ENCODE measurements at regions not wholly inside any gene's neighbourhood (a gene's known extent, or its start where the extent isn't known, plus 50 kb on each side); places are given as distances from the start of the nearest gene placed in this dataset.

DNA sequence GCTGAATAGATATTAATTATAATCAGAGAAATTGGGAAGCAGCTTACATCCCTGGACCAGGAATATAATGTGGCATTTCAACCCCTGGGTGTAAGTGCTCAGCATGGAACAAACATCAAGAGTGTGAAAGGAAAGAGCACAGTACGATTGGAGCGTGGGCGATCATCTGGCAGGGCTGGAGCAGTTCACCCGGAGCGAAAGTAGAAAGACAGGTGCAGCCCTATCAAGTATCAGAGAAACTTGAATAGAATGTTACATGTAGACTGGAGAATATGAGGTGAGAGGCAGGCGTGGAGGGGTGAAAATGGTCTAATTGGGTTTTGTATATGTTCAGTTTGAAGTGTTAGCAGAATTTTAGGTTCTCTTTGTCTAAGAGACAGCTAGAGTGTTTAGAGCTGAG, 303.0 kb downstream of the MDFIC start:
- Histone ChIP-seq H3K27me3 (ENCODE audit: control insufficient read depth, insufficient read depth, low read length) (no peaks in the 10 kb centered on the region), H3K36me3 (ENCODE audit: control insufficient read depth, insufficient read depth, low read length) (no peaks in the 10 kb centered on the region), H3K4me3 (ENCODE audit: low read depth, low read length) (no peak overlapping the region)
- TF ChIP-seq, protein P1, sequence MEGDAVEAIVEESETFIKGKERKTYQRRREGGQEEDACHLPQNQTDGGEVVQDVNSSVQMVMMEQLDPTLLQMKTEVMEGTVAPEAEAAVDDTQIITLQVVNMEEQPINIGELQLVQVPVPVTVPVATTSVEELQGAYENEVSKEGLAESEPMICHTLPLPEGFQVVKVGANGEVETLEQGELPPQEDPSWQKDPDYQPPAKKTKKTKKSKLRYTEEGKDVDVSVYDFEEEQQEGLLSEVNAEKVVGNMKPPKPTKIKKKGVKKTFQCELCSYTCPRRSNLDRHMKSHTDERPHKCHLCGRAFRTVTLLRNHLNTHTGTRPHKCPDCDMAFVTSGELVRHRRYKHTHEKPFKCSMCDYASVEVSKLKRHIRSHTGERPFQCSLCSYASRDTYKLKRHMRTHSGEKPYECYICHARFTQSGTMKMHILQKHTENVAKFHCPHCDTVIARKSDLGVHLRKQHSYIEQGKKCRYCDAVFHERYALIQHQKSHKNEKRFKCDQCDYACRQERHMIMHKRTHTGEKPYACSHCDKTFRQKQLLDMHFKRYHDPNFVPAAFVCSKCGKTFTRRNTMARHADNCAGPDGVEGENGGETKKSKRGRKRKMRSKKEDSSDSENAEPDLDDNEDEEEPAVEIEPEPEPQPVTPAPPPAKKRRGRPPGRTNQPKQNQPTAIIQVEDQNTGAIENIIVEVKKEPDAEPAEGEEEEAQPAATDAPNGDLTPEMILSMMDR (IDR thresholded peaks at IDR 0.05; ENCODE audit: insufficient read depth, low read length, poor library complexity, severe bottlenecking), result no peak
- DNase-seq (ENCODE audit: low read depth), result no peak

DNA sequence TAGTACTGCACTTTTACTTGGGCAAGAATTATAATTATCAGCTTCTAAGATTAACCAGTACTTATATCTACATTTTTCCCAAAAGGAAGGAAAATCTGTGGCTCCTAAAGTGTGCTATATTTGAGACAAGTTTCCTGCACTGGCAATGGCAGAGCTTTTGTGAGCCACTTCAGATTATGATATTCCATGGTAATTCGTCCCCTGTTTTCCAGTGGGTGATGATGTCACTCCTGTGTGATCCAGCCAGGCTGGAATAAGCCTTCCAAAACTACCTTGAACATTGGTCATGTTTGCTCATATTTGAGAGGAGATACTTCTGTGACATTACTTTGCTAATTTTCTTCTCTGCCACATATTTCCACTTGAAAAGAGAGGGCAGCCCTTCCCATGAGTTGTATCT, 302.1 kb downstream of the MDFIC start:
- H3K4me3 ChIP-seq (ENCODE audit: low read depth, low read length), result no peak overlapping the region
- no peak for DNase-seq (ENCODE audit: low read depth)
- H3K36me3 ChIP-seq (ENCODE audit: control insufficient read depth, insufficient read depth, low read length), result no peaks in the 10 kb centered on the region
- no peaks in the 10 kb centered on the region for H3K27me3 ChIP-seq (ENCODE audit: control insufficient read depth, insufficient read depth, low read length)
- TF ChIP-seq, protein P1 (IDR thresholded peaks at IDR 0.05; ENCODE audit: insufficient read depth, low read length, poor library complexity, severe bottlenecking), result no peak

DNA sequence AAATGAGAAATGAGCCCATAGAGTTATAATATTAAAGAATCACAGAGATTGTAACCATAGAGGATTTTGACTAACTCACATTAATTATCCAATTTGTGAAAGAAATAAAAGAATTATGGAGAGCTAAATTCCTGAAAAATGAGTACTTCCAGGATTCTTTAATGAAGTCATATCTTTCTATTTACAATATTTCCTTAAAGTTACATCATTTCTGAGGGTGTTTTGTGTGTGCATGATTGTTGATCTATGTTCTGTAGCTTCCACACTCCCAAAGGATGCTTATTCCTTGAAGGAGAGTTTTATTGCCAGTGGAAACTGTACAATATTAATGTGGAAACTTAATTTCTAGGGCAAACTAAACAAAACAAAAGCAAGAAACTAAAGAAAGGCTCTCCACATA, 299.6 kb downstream of the MDFIC start:
- no peak overlapping the region for H3K4me3 ChIP-seq (ENCODE audit: low read depth, low read length)
- H3K27me3 ChIP-seq (ENCODE audit: control insufficient read depth, insufficient read depth, low read length), result no peaks in the 10 kb centered on the region
- H3K36me3 ChIP-seq (ENCODE audit: control insufficient read depth, insufficient read depth, low read length), result no peaks in the 10 kb centered on the region
- TF ChIP-seq, protein P1 (IDR thresholded peaks at IDR 0.05; ENCODE audit: insufficient read depth, low read length, poor library complexity, severe bottlenecking), result no peak
- no peak for DNase-seq (ENCODE audit: low read depth)

DNA sequence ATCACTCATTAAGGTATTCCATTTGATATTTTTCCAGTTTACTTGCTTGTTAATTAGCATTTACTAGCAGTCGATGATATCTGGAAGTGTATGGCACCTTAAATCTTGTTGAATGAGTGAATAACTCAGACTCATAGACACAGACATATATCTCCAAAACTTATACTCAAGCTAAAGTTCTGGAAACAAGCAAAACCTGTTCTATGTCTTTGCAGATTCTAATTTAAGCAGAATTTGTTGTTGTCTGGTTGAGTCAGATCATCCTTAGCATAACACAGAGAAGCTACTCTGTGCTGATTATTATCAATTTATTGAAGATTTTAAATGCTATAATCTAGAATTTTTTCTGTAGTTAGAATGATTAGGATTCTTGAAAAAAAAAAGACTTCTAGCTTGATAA, 296.2 kb downstream of the MDFIC start:
- no peak for DNase-seq (ENCODE audit: low read depth)
- TF ChIP-seq, protein P1 (IDR thresholded peaks at IDR 0.05; ENCODE audit: insufficient read depth, low read length, poor library complexity, severe bottlenecking), result no peak
- no peaks in the 10 kb centered on the region for H3K27me3 ChIP-seq (ENCODE audit: control insufficient read depth, insufficient read depth, low read length)
- no peaks in the 10 kb centered on the region for H3K36me3 ChIP-seq (ENCODE audit: control insufficient read depth, insufficient read depth, low read length)
- H3K4me3 ChIP-seq (ENCODE audit: low read depth, low read length), result no peak overlapping the region

DNA sequence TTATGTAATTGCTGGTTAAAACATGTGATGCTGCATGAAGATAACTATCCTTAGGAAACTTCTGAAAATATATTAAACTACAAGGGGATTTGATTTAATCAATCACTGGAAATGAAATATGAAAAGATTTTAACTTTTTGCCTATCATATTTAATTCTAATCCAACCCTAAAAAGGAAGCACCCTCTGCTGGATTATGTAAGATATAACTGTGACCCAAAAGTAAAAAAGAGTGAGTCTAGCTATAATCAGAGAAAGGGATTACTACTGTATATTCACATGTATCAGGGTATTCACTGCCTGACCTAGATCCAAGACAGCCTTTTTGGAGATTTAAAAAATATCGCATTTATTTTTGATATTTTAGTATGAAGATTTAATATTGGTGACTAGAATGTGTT, 295.5 kb downstream of the MDFIC start:
- TF ChIP-seq, protein P1 (IDR thresholded peaks at IDR 0.05; ENCODE audit: insufficient read depth, low read length, poor library complexity, severe bottlenecking), result no peak
- DNase-seq (ENCODE audit: low read depth), result no peak
- H3K4me3 ChIP-seq (ENCODE audit: low read depth, low read length), result no peak overlapping the region
- H3K27me3 ChIP-seq (ENCODE audit: control insufficient read depth, insufficient read depth, low read length), result no peaks in the 10 kb centered on the region
- H3K36me3 ChIP-seq (ENCODE audit: control insufficient read depth, insufficient read depth, low read length), result no peaks in the 10 kb centered on the region

DNA sequence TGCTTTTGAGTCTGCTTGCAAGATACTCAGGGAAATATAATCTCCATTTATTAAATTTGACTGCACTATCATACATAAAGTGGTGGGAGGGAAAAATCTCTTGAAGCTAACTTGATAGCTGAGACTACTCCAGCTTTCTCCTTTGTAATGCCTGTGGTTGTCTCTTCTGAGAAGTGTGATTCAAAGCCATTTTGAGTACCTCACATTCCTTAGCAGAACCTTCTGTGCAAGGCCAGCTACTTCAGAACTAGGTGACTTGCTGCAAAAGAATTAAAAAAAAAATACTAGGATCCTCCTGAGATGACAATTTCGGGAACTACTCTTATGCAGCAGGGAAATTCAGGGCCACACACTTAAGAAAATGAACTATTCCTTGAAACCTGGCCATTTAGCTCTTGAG, 294.8 kb downstream of the MDFIC start:
- Histone ChIP-seq H3K27me3 (ENCODE audit: control insufficient read depth, insufficient read depth, low read length) (no peaks in the 10 kb centered on the region), H3K4me3 (ENCODE audit: low read depth, low read length) (no peak overlapping the region), H3K36me3 (ENCODE audit: control insufficient read depth, insufficient read depth, low read length) (no peaks in the 10 kb centered on the region)
- TF ChIP-seq, protein P1 (IDR thresholded peaks at IDR 0.05; ENCODE audit: insufficient read depth, low read length, poor library complexity, severe bottlenecking), result no peak
- DNase-seq (ENCODE audit: low read depth), result no peak
